ENCODE measurements at regions not wholly inside any gene's neighbourhood (a gene's known extent, or its start where the extent isn't known, plus 50 kb on each side); places are given as distances from the start of the nearest gene placed in this dataset.

DNA sequence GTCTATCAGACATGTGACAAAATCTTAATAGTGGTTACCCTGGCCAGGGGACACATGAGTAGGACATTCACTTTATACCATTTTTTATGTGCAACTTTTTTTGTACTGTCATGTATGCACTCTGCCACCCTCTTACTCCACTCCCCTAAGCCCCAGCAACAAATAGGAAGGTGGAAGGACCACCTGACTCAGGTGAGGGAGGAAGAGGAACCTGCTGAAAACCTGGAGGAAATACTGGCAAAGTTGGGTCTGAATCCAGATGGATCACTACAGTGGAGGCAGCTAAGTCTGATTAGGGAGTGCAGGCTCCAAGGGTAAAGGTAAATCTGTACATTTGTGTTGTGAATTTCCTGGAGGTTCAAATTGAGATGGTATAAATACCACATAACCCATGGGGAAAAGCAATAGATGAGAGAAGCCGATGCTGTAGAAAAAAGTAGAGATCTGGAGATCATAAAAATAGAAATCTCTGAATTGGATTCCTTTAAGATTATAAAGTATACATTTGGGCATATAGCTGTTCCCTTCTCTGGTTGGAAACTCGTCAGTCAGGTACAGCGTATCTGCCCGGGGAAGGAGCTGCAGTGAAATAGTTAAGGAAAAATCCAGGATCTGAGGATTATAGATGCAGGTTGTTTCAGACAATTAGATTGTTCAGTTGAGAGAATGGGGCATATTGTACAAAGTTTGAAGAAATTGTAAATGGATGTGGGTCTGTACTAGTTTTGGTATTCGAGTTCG is 52.2 kb upstream of the OR9Q1 start:
- Histone ChIP-seq H3K9me3 (ENCODE audit: control extremely low read depth in 1 of 5, control insufficient read depth in 4 of 5, insufficient read depth in 2 of 5, low read depth in 1 of 5, low read length in 4 of 5) (no peaks in the 10 kb centered on the region), H3K4me1 (ENCODE audit: control extremely low read depth in 1 of 4, control insufficient read depth in 4 of 4, insufficient read depth in 4 of 4, low read length in 3 of 4) (no peaks in the 10 kb centered on the region), H3K36me3 (ENCODE audit: control insufficient read depth in 4 of 4, insufficient read depth in 4 of 4, low read length in 3 of 4) (no peaks in the 10 kb centered on the region), H3K4me3 (ENCODE audit: control insufficient read depth in 1 of 7, extremely low read depth in 1 of 7, insufficient read depth in 4 of 7, low read depth in 2 of 7, low read length in 6 of 7) (no peak overlapping the region), H3K27ac (ENCODE audit: insufficient read depth in 1 of 2, low read depth in 1 of 2, low read length in 2 of 2, poor library complexity in 1 of 2, severe bottlenecking in 2 of 2) (no peak overlapping the region), H3K27me3 (replicated peaks in 2 of 5; ENCODE audit: control insufficient read depth in 4 of 5, insufficient read depth in 5 of 5, low read length in 4 of 5) (peaks cover 0 to 2% (median 0%) of the 10 kb centered on the region in 5 experiments)
- no peak for DNase-seq
- POLR2A ChIA-PET, result no interaction called here
- WGBS (ENCODE audit: insufficient coverage), result 98% methylated on average over 5 of the region's 6 CpGs
- CTCF ChIA-PET, result no interaction called here

DNA sequence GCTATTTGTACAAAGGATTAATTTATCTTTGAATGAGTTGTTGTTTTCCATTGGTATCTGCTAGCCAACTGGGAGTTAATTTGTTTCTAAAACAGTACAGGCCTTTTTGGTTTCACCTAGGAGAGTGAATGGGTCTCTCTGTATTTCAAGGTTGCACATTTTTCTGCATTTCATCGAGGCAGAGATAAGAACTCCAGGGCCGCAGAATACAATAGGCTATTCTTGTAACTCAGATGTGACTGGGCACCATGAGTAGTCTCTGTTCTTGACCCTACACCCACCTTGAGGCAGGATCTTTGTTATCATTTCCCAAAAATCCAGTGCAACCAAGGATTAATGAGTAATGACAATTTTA is 51.7 kb upstream of the OR9Q1 start:
- no peaks in the 10 kb centered on the region for H3K4me1 ChIP-seq (ENCODE audit: control extremely low read depth in 1 of 4, control insufficient read depth in 4 of 4, insufficient read depth in 4 of 4, low read length in 3 of 4)
- POLR2A ChIA-PET, result interaction anchor here (0.7 kb wide), 1 partner anchor 751 kb away, joined by 3 read pairs; no protein-coding TSS in a partner anchor

More for the DNA sequence above, 51.7 kb upstream of the OR9Q1 start:
- CTCF ChIA-PET, result no interaction called here
- Histone ChIP-seq H3K36me3 (ENCODE audit: control insufficient read depth in 4 of 4, insufficient read depth in 4 of 4, low read length in 3 of 4) (no peaks in the 10 kb centered on the region), H3K9me3 (ENCODE audit: control extremely low read depth in 1 of 5, control insufficient read depth in 4 of 5, insufficient read depth in 2 of 5, low read depth in 1 of 5, low read length in 4 of 5) (no peaks in the 10 kb centered on the region), H3K27ac (ENCODE audit: insufficient read depth in 1 of 2, low read depth in 1 of 2, low read length in 2 of 2, poor library complexity in 1 of 2, severe bottlenecking in 2 of 2) (no peak overlapping the region), H3K4me3 (ENCODE audit: control insufficient read depth in 1 of 7, extremely low read depth in 1 of 7, insufficient read depth in 4 of 7, low read depth in 2 of 7, low read length in 6 of 7) (no peak overlapping the region), H3K27me3 (replicated peaks in 2 of 5; ENCODE audit: control insufficient read depth in 4 of 5, insufficient read depth in 5 of 5, low read length in 4 of 5) (peaks cover 0 to 2% (median 0%) of the 10 kb centered on the region in 5 experiments)
- no peak for DNase-seq
- 41% methylated on average over 2 of the region's 2 CpGs for WGBS (ENCODE audit: insufficient coverage)

Measured in common myeloid progenitor, CD34-positive (primary cell).